ENCODE measurements at regions not wholly inside any gene's neighbourhood (a gene's known extent, or its start where the extent isn't known, plus 50 kb on each side); places are given as distances from the start of the nearest gene placed in this dataset.

DNA sequence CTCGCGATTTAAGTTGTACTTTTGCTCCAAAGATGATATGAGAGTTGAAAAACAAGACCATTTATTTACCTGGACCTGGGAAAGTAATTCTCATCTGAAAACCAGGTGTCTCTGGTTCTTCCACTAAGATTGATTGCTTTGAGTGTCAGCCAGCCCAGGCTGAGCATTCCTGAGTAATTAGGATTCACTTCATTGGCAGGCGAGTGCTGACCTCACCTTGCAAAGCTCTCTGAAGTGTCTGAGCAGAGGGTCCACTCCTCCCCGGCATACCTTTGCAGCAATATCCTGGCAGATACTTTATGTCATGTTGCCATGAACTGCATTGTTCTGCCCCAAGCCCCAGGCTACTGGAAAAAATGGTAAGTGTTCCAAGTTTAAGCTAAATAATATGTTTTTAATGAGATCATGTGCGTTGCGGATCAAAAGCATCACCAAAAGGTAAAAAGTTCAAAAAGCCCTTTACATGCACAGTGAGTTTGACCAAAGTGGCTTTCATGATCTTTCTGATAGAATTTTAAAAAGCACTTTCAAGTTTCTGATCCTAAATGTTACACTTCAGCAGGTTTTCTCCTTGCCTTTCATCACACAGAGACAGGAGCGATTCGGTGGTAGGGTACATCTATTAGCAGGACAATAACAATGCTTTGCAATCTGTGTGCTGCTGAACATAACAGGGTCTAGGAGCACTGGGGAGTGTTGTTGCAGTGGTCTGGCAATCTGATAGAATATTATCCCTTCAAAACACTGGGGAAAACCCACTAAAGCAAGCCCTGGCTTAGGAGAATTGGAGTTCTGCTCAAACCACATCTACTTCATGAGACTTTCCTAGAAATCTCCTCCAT, 127.8 kb upstream of the EEF1E1 start:
- TF ChIP-seq EZH2 (IDR thresholded peaks at IDR 0.05; ENCODE audit: low read length, missing control alignments) = no peak
- no peak for TF ChIP-seq CTCF (conservative IDR thresholded peaks at IDR 0.05 in 1 of 2, IDR thresholded peaks at IDR 0.05 in 1 of 2; ENCODE audit: low read depth in 1 of 2, low read length in 2 of 2)
- H2AFZ ChIP-seq (ENCODE audit: low read length) = no peak overlapping the region
- no peaks in the 10 kb centered on the region for H4K20me1 ChIP-seq (ENCODE audit: control insufficient read depth, extremely low read depth, insufficient read depth, low read length)
- H3K36me3 ChIP-seq (ENCODE audit: control insufficient read depth, insufficient read depth, low read length) = no peaks in the 10 kb centered on the region
- H3K4me2 ChIP-seq (ENCODE audit: extremely low read depth, insufficient read depth, low read length) = no peak overlapping the region
- no peak overlapping the region for H3K9ac ChIP-seq (ENCODE audit: insufficient read depth, low read length)
- H3K27me3 ChIP-seq (ENCODE audit: control insufficient read depth, insufficient read depth, low read length) = no peaks in the 10 kb centered on the region
- no peaks in the 10 kb centered on the region for H3K79me2 ChIP-seq (ENCODE audit: control insufficient read depth, insufficient read depth, low read length)
- no peak overlapping the region for H3K4me3 ChIP-seq (replicated peaks in 1 of 4; ENCODE audit: control extremely low read depth in 1 of 4, insufficient read depth in 1 of 4, low read depth in 3 of 4, low read length in 4 of 4)
- H3K9me3 ChIP-seq (ENCODE audit: control insufficient read depth, insufficient read depth, low read depth, low read length) = no peaks in the 10 kb centered on the region
- DNase-seq (ENCODE audit: low read depth in 2 of 2) = no peak
- H3K4me1 ChIP-seq (ENCODE audit: control insufficient read depth, extremely low read depth, insufficient read depth, low read length) = no peaks in the 10 kb centered on the region
- H3K27ac ChIP-seq (ENCODE audit: insufficient read depth, low read length) = no peak overlapping the region

DNA sequence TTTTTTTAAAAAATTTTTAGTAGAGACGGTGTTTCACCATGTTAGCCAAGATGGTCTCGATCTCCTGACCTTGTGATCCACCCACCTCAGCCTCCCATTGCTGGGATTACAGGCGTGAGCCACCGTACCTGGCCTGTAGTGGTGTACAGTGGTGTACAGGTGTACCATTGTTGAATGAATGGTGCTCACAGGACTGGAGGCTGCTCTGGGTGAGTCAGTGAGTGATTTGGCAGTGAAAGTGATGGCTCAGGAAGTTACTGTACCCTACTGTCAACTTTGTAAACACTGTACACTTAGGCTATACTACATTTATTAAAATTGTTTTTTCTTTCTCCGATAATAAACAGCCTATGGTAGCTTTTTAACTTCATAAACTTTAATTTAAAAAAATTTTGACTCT, 122.8 kb upstream of the EEF1E1 start:
- Histone ChIP-seq H3K9me3 (ENCODE audit: control insufficient read depth, insufficient read depth, low read depth, low read length) (no peaks in the 10 kb centered on the region), H3K79me2 (ENCODE audit: control insufficient read depth, insufficient read depth, low read length) (no peaks in the 10 kb centered on the region), H3K27ac (ENCODE audit: insufficient read depth, low read length) (no peak overlapping the region), H3K4me2 (ENCODE audit: extremely low read depth, insufficient read depth, low read length) (no peak overlapping the region), H2AFZ (ENCODE audit: low read length) (no peak overlapping the region), H3K27me3 (ENCODE audit: control insufficient read depth, insufficient read depth, low read length) (no peaks in the 10 kb centered on the region), H3K36me3 (ENCODE audit: control insufficient read depth, insufficient read depth, low read length) (no peaks in the 10 kb centered on the region), H4K20me1 (ENCODE audit: control insufficient read depth, extremely low read depth, insufficient read depth, low read length) (no peaks in the 10 kb centered on the region), H3K9ac (ENCODE audit: insufficient read depth, low read length) (no peak overlapping the region), H3K4me3 (replicated peaks in 1 of 4; ENCODE audit: control extremely low read depth in 1 of 4, insufficient read depth in 1 of 4, low read depth in 3 of 4, low read length in 4 of 4) (no peak overlapping the region), H3K4me1 (ENCODE audit: control insufficient read depth, extremely low read depth, insufficient read depth, low read length) (no peaks in the 10 kb centered on the region)
- DNase-seq (ENCODE audit: low read depth in 2 of 2) = no peak
- no peak for TF ChIP-seq CTCF (conservative IDR thresholded peaks at IDR 0.05 in 1 of 2, IDR thresholded peaks at IDR 0.05 in 1 of 2; ENCODE audit: low read depth in 1 of 2, low read length in 2 of 2)
- no peak for TF ChIP-seq EZH2 (IDR thresholded peaks at IDR 0.05; ENCODE audit: low read length, missing control alignments)

- H3K4me3 ChIP-seq (replicated peaks in 1 of 4; ENCODE audit: control extremely low read depth in 1 of 4, insufficient read depth in 1 of 4, low read depth in 3 of 4, low read length in 4 of 4) = no peak overlapping the region
- no peaks in the 10 kb centered on the region for H3K9me3 ChIP-seq (ENCODE audit: control insufficient read depth, insufficient read depth, low read depth, low read length)
These were observed 121.3 kb upstream of the EEF1E1 start for GRCh38 chr6:8223678-8224077.

More at GRCh38 chr6:8223678-8224077, 121.3 kb upstream of the EEF1E1 start:
- DNase-seq (ENCODE audit: low read depth in 2 of 2) = no peak
- no peak overlapping the region for H3K9ac ChIP-seq (ENCODE audit: insufficient read depth, low read length)
- TF ChIP-seq CTCF (conservative IDR thresholded peaks at IDR 0.05 in 1 of 2, IDR thresholded peaks at IDR 0.05 in 1 of 2; ENCODE audit: low read depth in 1 of 2, low read length in 2 of 2) (no peak), EZH2 (IDR thresholded peaks at IDR 0.05; ENCODE audit: low read length, missing control alignments) (no peak)
- no peaks in the 10 kb centered on the region for H3K36me3 ChIP-seq (ENCODE audit: control insufficient read depth, insufficient read depth, low read length)
- no peaks in the 10 kb centered on the region for H3K79me2 ChIP-seq (ENCODE audit: control insufficient read depth, insufficient read depth, low read length)
- H3K27ac ChIP-seq (ENCODE audit: insufficient read depth, low read length) = no peak overlapping the region
- H2AFZ ChIP-seq (ENCODE audit: low read length) = no peak overlapping the region
- H3K4me2 ChIP-seq (ENCODE audit: extremely low read depth, insufficient read depth, low read length) = no peak overlapping the region
- no peaks in the 10 kb centered on the region for H4K20me1 ChIP-seq (ENCODE audit: control insufficient read depth, extremely low read depth, insufficient read depth, low read length)
- no peaks in the 10 kb centered on the region for H3K27me3 ChIP-seq (ENCODE audit: control insufficient read depth, insufficient read depth, low read length)
- H3K4me1 ChIP-seq (ENCODE audit: control insufficient read depth, extremely low read depth, insufficient read depth, low read length) = no peaks in the 10 kb centered on the region
